PC-9 (cell line): ENCODE measurements at regions not wholly inside any gene's neighbourhood (a gene's known extent, or its start where the extent isn't known, plus 50 kb on each side); places are given as distances from the start of the nearest gene placed in this dataset.

Experiments
- EZH2 ChIP-seq: fragments of 200-600 bp; sonication (generic); IDR thresholded peaks from 2 replicates; pipeline ENCODE4 v1.8.0; 2017; ENCODE audit warnings: antibody characterized with exemption, low read depth
- TF ChIP-seq, protein P1 (sequence below): fragments of 200-600 bp; sonication (generic); conservative IDR thresholded peaks from 2 replicates; pipeline ENCODE4 v1.6.1; 2017; ENCODE audit warnings: mixed run types, antibody characterized with exemption, mild to moderate bottlenecking, moderate library complexity

DNA sequence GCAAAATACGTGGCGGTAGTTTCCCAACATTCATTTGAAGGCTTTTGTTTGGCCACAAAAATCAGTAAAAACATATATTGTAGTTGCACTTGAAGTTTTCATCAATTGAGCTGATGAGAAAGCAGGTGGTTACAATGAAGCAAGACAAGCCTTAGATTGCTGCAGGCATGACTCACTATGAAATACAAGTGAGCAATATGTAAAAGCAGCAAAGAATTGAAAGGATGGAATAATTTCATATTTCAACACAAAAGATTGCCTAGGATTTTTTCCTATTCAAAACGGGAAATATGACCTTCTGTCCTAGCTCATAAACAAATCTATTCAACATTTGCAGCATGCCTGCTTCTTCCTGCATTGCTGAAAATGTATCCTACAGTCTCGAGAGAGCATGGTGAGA is 190.9 kb upstream of the BANK1 start:
- TF ChIP-seq, protein P1, sequence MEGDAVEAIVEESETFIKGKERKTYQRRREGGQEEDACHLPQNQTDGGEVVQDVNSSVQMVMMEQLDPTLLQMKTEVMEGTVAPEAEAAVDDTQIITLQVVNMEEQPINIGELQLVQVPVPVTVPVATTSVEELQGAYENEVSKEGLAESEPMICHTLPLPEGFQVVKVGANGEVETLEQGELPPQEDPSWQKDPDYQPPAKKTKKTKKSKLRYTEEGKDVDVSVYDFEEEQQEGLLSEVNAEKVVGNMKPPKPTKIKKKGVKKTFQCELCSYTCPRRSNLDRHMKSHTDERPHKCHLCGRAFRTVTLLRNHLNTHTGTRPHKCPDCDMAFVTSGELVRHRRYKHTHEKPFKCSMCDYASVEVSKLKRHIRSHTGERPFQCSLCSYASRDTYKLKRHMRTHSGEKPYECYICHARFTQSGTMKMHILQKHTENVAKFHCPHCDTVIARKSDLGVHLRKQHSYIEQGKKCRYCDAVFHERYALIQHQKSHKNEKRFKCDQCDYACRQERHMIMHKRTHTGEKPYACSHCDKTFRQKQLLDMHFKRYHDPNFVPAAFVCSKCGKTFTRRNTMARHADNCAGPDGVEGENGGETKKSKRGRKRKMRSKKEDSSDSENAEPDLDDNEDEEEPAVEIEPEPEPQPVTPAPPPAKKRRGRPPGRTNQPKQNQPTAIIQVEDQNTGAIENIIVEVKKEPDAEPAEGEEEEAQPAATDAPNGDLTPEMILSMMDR: no peak
- no peak for TF ChIP-seq EZH2
